HepG2 (cell line): ENCODE measurements at regions not wholly inside any gene's neighbourhood (a gene's known extent, or its start where the extent isn't known, plus 50 kb on each side); places are given as distances from the start of the nearest gene placed in this dataset.

Experiments
- BATF2 ChIP-seq: sonication (generic); formaldehyde crosslinking; IDR thresholded peaks from 2 replicates; pipeline ENCODE4 v1.8.0; 2022; ENCODE audit warnings: mild to moderate bottlenecking, missing genetic modification reagents, moderate library complexity
- BCLAF1 ChIP-seq: fragments of 450-650 bp; IDR thresholded peaks from 2 replicates; pipeline ENCODE4 v1.6.1; 2017; ENCODE audit warnings: mild to moderate bottlenecking
- E2F1 ChIP-seq: sonication (generic); formaldehyde crosslinking; IDR thresholded peaks from 2 replicates; pipeline ENCODE4 v1.5.0; 2020; ENCODE audit warnings: missing genetic modification reagents
- EED ChIP-seq: sonication (generic); formaldehyde crosslinking; IDR thresholded peaks from 2 replicates; pipeline ENCODE4 v1.5.0; 2020; ENCODE audit warnings: mild to moderate bottlenecking, missing genetic modification reagents
- FOSL1 ChIP-seq: sonication (generic); formaldehyde crosslinking; IDR thresholded peaks from 2 replicates; pipeline ENCODE4 v1.9.0; 2021; ENCODE audit warnings: missing genetic modification reagents, borderline replicate concordance
- FOXP1 ChIP-seq, 2 experiments: fragments of 450-650 bp in 1 of 2; IDR thresholded peaks; 2 replicates each; pipeline ENCODE4 v1.6.1; 2017 to 2018; ENCODE audit warnings: antibody characterized with exemption in 1 of 2
- HHEX ChIP-seq: IDR thresholded peaks from 2 replicates; pipeline ENCODE4 v1.6.1; 2016; ENCODE audit warnings: control low read depth
- HMG20A ChIP-seq: IDR thresholded peaks from 2 replicates; pipeline ENCODE4 v1.6.1; 2016; ENCODE audit warnings: borderline replicate concordance
- HOMEZ ChIP-seq: IDR thresholded peaks from 2 replicates; pipeline ENCODE4 v1.6.1; 2016; ENCODE audit warnings: low read depth
- NAIF1 ChIP-seq: sonication (generic); formaldehyde crosslinking; IDR thresholded peaks from 2 replicates; pipeline ENCODE4 v1.5.0; 2020; ENCODE audit warnings: mild to moderate bottlenecking, missing genetic modification reagents, borderline replicate concordance
- NR2F6 ChIP-seq, 2 experiments: IDR thresholded peaks; 2 replicates each; pipeline ENCODE4 v1.6.1; 2016; ENCODE audit warnings: antibody characterized with exemption in 1 of 2, mild to moderate bottlenecking in 1 of 2
- RARA ChIP-seq: IDR thresholded peaks from 2 replicates; pipeline ENCODE4 v1.6.1; 2016; ENCODE audit warnings: missing genetic modification reagents, missing compliant biosample characterization
- SOX5 ChIP-seq: IDR thresholded peaks from 2 replicates; pipeline ENCODE4 v1.6.1; 2016; ENCODE audit warnings: borderline replicate concordance
- SOX6 ChIP-seq, 2 experiments: fragments of 450-650 bp in 1 of 2; sonication (generic) in 1 of 2; formaldehyde crosslinking in 1 of 2; IDR thresholded peaks; 2 replicates each; pipeline versions ENCODE4 v1.4.0 to v1.6.1; 2017 to 2020; ENCODE audit warnings: antibody characterized with exemption in 1 of 2, mild to moderate bottlenecking in 1 of 2, missing genetic modification reagents in 1 of 2
- TBL1XR1 ChIP-seq: fragments of 150-350 bp; IDR thresholded peaks from 2 replicates; pipeline ENCODE4 v1.6.1; 2014; ENCODE audit warnings: borderline replicate concordance, low read length; ENCODE audit not compliant: partially characterized antibody
- ZBTB4 ChIP-seq: sonication (generic); formaldehyde crosslinking; IDR thresholded peaks from 2 replicates; pipeline ENCODE4 v1.4.0; 2020; ENCODE audit warnings: missing genetic modification reagents, mild to moderate bottlenecking, borderline replicate concordance
- ZNF468 ChIP-seq: sonication (generic); formaldehyde crosslinking; IDR thresholded peaks from 2 replicates; pipeline ENCODE4 v1.8.0; 2022; ENCODE audit warnings: mild to moderate bottlenecking, moderate library complexity, missing genetic modification reagents
- ZNF644 ChIP-seq: IDR thresholded peaks from 2 replicates; pipeline ENCODE4 v1.6.1; 2016; ENCODE audit warnings: low read depth

- TF ChIP-seq EED: no peak
- TF ChIP-seq BATF2 (CRISPR knock-in tag): no peak
- TF ChIP-seq NR2F6 (IDR thresholded peaks at IDR 0.05): no peak
- no peak for TF ChIP-seq NR2F6 (CRISPR knock-in tag; IDR thresholded peaks at IDR 0.05)
- no peak for TF ChIP-seq NAIF1 (CRISPR knock-in tag)
- TF ChIP-seq TBL1XR1: no peak
- TF ChIP-seq ZNF468: no peak
- peak; percentile 41; the same call in 1 of the 2 replicates for TF ChIP-seq SOX5 (CRISPR knock-in tag)
- no peak for TF ChIP-seq E2F1 (CRISPR knock-in tag)
- TF ChIP-seq ZNF644: peak; percentile 89
- no peak for TF ChIP-seq ZBTB4 (CRISPR knock-in tag)
- TF ChIP-seq HHEX (CRISPR knock-in tag): no peak
- no peak for TF ChIP-seq BCLAF1
- peak; percentile 28; the same call in 1 of the 2 replicates for TF ChIP-seq HMG20A (CRISPR knock-in tag)
- no peak for TF ChIP-seq FOSL1 (CRISPR knock-in tag)
- no peak for TF ChIP-seq FOXP1 (IDR thresholded peaks at IDR 0.05)
- TF ChIP-seq FOXP1 (CRISPR knock-in tag; IDR thresholded peaks at IDR 0.05): peak; percentile 54
- no peak for TF ChIP-seq SOX6 (IDR thresholded peaks at IDR 0.05)
- TF ChIP-seq SOX6 (CRISPR knock-in tag; IDR thresholded peaks at IDR 0.05): 0 out of 2 replicates have a peak, but pooled peaks have one; percentile 20
- TF ChIP-seq RARA (CRISPR knock-in tag): peak; percentile 50; the same call in 1 of the 2 replicates
- peak; percentile 95 for TF ChIP-seq HOMEZ (CRISPR knock-in tag)
Observed at GRCh38 chr3:148450819-148451218, 246.9 kb upstream of the AGTR1 start (continued).
